ENCODE measurements at regions not wholly inside any gene's neighbourhood (a gene's known extent, or its start where the extent isn't known, plus 50 kb on each side); places are given as distances from the start of the nearest gene placed in this dataset.

DNA sequence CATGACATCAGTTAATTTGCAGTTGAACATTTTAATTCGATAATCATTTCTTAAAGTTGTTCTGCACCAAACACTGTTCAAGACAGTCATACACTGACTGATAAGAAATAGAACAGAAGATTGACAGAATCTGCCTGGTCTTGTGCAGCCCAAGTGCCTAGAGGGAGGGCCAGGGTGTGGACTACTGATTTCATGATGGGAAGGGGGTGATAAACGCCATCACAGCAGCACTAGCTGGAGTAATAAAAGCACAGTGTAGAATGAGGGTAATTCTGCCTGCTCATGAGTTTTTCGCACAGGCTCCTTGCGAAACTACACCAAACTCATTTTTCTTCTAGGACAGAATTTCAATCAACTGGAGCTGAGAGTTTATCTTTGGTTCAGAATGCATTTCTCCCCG, 270.1 kb downstream of the ARL4A start:
- TF ChIP-seq, protein P1, sequence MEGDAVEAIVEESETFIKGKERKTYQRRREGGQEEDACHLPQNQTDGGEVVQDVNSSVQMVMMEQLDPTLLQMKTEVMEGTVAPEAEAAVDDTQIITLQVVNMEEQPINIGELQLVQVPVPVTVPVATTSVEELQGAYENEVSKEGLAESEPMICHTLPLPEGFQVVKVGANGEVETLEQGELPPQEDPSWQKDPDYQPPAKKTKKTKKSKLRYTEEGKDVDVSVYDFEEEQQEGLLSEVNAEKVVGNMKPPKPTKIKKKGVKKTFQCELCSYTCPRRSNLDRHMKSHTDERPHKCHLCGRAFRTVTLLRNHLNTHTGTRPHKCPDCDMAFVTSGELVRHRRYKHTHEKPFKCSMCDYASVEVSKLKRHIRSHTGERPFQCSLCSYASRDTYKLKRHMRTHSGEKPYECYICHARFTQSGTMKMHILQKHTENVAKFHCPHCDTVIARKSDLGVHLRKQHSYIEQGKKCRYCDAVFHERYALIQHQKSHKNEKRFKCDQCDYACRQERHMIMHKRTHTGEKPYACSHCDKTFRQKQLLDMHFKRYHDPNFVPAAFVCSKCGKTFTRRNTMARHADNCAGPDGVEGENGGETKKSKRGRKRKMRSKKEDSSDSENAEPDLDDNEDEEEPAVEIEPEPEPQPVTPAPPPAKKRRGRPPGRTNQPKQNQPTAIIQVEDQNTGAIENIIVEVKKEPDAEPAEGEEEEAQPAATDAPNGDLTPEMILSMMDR (IDR thresholded peaks at IDR 0.05), result no peak
- H3K36me3 ChIP-seq, result no peaks in the 10 kb centered on the region
- no peak overlapping the region for H3K27ac ChIP-seq
- intact Hi-C loops (cut with DNase I), result no loop called here
- DNase-seq (no peak), ATAC-seq (no peak)
- H3K4me1 ChIP-seq, result no peaks in the 10 kb centered on the region
- no peaks in the 10 kb centered on the region for H3K27me3 ChIP-seq
- H3K4me3 ChIP-seq, result no peak overlapping the region
- no peaks in the 10 kb centered on the region for H3K9me3 ChIP-seq

DNA sequence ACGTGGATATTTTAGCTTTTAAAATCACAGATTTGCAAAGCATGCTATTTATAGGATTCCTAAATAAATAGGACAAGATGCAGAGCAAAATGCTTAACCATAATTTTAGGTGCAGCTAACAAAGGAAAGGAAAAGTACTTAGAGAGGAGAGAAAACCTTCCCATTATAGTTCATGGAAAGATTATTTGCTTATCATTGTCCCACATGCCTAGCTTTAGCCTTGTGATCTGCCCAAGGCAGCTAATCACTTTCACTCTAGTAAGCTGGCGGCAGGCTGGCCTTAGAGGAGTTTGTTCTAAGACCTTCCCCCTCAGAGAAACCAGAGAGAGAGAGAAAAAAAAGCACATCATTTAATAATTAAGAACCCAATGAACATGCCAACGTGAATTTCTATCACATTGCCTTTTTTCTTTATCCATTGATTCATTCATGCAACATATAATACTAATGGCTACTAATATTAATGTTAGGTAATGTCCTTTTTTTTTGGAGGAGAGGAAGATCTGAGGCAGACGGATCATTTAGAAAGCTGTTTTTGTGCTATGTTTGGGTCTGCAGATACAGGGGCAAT, 274.6 kb downstream of the ARL4A start:
- Histone ChIP-seq H3K4me3 (no peak overlapping the region), H3K27ac (no peak overlapping the region), H3K4me1 (no peaks in the 10 kb centered on the region), H3K9me3 (no peaks in the 10 kb centered on the region), H3K36me3 (no peaks in the 10 kb centered on the region), H3K27me3 (no peaks in the 10 kb centered on the region)
- intact Hi-C loops (cut with DNase I), result no loop called here
- ATAC-seq (no peak), DNase-seq (no peak)
- TF ChIP-seq, protein P1 (IDR thresholded peaks at IDR 0.05), result no peak

DNA sequence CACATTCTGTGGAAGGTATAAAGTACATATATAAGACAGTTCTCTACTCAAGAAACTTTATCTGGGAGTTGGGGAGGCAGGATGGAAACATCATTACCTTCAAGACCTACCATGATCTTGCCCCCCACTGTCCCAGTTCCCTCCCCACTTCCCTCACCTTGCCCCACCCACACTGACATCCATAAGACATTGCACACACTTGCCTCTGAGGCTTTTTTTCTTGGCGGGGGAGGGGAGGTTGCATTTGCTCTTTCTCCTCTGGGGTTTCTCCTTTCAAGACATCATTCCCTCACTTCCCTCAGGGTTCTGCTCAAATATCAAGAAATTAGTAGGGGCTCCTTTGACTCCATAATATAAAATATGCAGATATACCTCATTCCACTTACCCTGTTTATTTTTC, 276.0 kb downstream of the ARL4A start:
- H3K36me3 ChIP-seq, result no peaks in the 10 kb centered on the region
- DNase-seq (no peak), ATAC-seq (no peak)
- no peaks in the 10 kb centered on the region for H3K4me1 ChIP-seq
- H3K27me3 ChIP-seq, result no peaks in the 10 kb centered on the region
- no peak overlapping the region for H3K4me3 ChIP-seq
- H3K9me3 ChIP-seq, result no peaks in the 10 kb centered on the region
- intact Hi-C loops (cut with DNase I), result no loop called here
- no peak overlapping the region for H3K27ac ChIP-seq
- TF ChIP-seq, protein P1 (IDR thresholded peaks at IDR 0.05), result no peak

DNA sequence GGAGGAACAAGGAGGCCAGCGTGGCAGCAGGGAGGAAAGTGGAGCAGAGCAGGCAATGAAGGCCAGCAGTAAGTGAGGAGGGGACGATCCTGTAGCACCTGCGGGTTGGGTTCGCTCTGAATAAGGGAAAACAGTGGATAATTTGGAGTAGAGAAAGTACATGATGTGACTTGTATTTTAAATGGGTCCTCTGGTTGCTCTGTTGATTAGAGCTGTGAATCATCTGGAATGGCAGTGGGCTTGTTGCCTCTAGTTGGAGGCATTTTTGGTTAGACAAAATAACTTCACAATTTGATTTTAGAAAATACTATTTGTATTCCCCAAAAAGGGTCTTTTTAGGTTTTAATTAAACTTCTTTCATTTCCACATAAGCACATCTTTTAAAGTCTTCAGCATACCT, 277.4 kb downstream of the ARL4A start:
- Histone ChIP-seq H3K36me3 (no peaks in the 10 kb centered on the region), H3K4me3 (no peak overlapping the region), H3K9me3 (no peaks in the 10 kb centered on the region), H3K4me1 (no peaks in the 10 kb centered on the region), H3K27me3 (no peaks in the 10 kb centered on the region), H3K27ac (no peak overlapping the region)
- DNase-seq, result no peak
- ATAC-seq, result no peak
- TF ChIP-seq, protein P1 (IDR thresholded peaks at IDR 0.05), result no peak
- intact Hi-C loops (cut with DNase I), result no loop called here

DNA sequence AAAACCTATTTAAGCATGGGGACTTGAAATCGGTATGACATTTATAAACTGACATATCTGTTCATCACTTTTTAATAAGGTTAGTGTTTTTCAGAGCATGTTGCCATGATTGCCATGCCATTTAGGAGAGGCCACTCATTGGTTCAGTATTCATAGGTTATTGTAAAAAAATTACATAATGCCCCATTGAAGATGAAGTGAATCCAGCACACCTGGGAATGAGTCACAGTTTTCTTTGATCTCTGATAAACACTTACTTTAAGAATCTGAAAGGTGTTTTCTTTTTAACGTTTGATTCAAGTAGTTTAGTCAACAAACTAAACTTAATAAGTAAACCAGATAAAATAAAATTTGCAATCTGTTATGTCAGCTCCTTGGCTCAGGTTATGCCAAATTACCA, 278.3 kb downstream of the ARL4A start:
- Histone ChIP-seq H3K4me3 (no peak overlapping the region), H3K4me1 (no peaks in the 10 kb centered on the region), H3K36me3 (no peaks in the 10 kb centered on the region), H3K27me3 (no peaks in the 10 kb centered on the region), H3K9me3 (no peaks in the 10 kb centered on the region), H3K27ac (no peak overlapping the region)
- intact Hi-C loops (cut with DNase I), result no loop called here
- ATAC-seq (peak; percentile 57), DNase-seq (no peak)
- TF ChIP-seq, protein P1 (IDR thresholded peaks at IDR 0.05), result no peak

DNA sequence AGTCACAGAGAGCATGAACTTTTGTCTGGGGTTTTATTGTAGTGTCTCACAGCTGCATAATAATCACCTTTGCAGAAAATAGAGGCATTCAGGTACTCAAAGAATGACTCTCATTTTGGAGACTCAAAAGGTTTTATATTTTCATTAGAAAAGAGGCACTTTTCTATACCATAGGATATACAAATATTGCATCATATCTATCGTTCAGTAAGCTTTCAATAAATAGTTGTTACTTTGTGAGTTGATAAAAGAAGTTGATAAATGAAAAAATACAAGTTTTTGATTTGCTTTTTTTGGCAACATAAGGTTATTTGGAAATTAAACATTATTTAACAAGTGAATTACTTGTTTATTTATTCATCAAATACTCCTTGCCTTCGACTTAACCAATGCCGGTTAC, 279.9 kb downstream of the ARL4A start:
- intact Hi-C loops (cut with DNase I), result no loop called here

More for the DNA sequence above, 279.9 kb downstream of the ARL4A start:
- Histone ChIP-seq H3K27ac (no peak overlapping the region), H3K27me3 (no peaks in the 10 kb centered on the region), H3K9me3 (no peaks in the 10 kb centered on the region), H3K36me3 (no peaks in the 10 kb centered on the region), H3K4me1 (no peaks in the 10 kb centered on the region), H3K4me3 (no peak overlapping the region)
- TF ChIP-seq, protein P1 (IDR thresholded peaks at IDR 0.05), result no peak
- no peak for ATAC-seq
- DNase-seq, result no peak

Data from upper lobe of right lung (tissue), 1 donor.